Esophagus muscularis mucosa (tissue), 4 donors: ENCODE measurements at regions not wholly inside any gene's neighbourhood (a gene's known extent, or its start where the extent isn't known, plus 50 kb on each side); places are given as distances from the start of the nearest gene placed in this dataset.

Source experiments
- DNase-seq: peaks from one replicate; pipeline ENCODE4 v3.0.0-alpha.2; 2017; ENCODE audit errors: extremely low spot score
- H3K27ac ChIP-seq, 4 donors: fragments of 200-600 bp; sonication (generic); replicated peaks in 1 of 4; 1 replicate in 3 of 4; 2 replicates in 1 of 4; pipeline ENCODE4 v1.5.1; 2016 to 2019; ENCODE audit warnings: mild to moderate bottlenecking in 1 of 4
- H3K27me3 ChIP-seq, 4 donors: fragments of 200-600 bp; sonication (generic); one replicate each; pipeline versions ENCODE4 v1.5.1 to v1.6.0; 2016 to 2019
- H3K36me3 ChIP-seq, 4 donors: fragments of 200-600 bp; sonication (generic); one replicate each; pipeline ENCODE4 v1.5.1; 2016 to 2019
- H3K4me1 ChIP-seq, 4 donors: fragments of 200-600 bp; sonication (generic); one replicate each; pipeline ENCODE4 v1.5.1; 2016 to 2019
- H3K4me3 ChIP-seq, 4 donors: fragments of 200-600 bp; sonication (generic); 1 replicate in 2 of 4; 2 replicates in 2 of 4; pipeline ENCODE4 v1.5.1; 2016 to 2019; ENCODE audit warnings: mild to moderate bottlenecking in 4 of 4, moderate library complexity in 1 of 4
- H3K9me3 ChIP-seq, 4 donors: fragments of 200-600 bp; sonication (generic); 1 replicate in 3 of 4; 2 replicates in 1 of 4; pipeline ENCODE4 v1.5.1; 2016 to 2019
- CTCF ChIP-seq, 3 experiments: fragments of 200-600 bp in 2 of 3; fragments of 450-650 bp in 1 of 3; sonication (generic) in 2 of 3; IDR thresholded peaks; one replicate each; pipeline ENCODE4 v1.5.1; 2017 to 2019; ENCODE audit warnings: antibody characterized with exemption in 3 of 3, mild to moderate bottlenecking in 2 of 3, moderate library complexity in 1 of 3
- EP300 ChIP-seq: sonication (generic); formaldehyde crosslinking; IDR thresholded peaks from one replicate; pipeline ENCODE4 v1.6.1; 2017; ENCODE audit warnings: antibody characterized with exemption
- POLR2A ChIP-seq: fragments of 450-650 bp; IDR thresholded peaks from one replicate; pipeline ENCODE4 v1.6.1; 2017; ENCODE audit warnings: antibody characterized with exemption, moderate library complexity, mild to moderate bottlenecking, low read depth
- POLR2AphosphoS5 ChIP-seq, 2 donors: sonication (generic); formaldehyde crosslinking; IDR thresholded peaks; one replicate each; pipeline ENCODE4 v1.6.1; 2017; ENCODE audit warnings: antibody characterized with exemption in 2 of 2
- WGBS: methylation state at CpG from one replicate; pipeline ENCODE4 v1.1.5; 2018; 5-methylcytosine and 5-hydroxymethylcytosine counted together
- intact Hi-C: fragments of 100-400 bp; cut with DNase I; formaldehyde crosslinking; loops from one replicate; pipeline ENCODE4 v1.15.1; 2023

- Histone ChIP-seq H3K36me3 (no peaks in the 10 kb centered on the region), H3K4me3 (peak overlapping the region; percentile 24 to 34 (median 28)), H3K27me3 (no peaks in the 10 kb centered on the region), H3K9me3 (no peaks in the 10 kb centered on the region), H3K4me1 (peaks cover 95 to 97% (median 96%) of the 10 kb centered on the region in 4 donors), H3K27ac (peak overlapping the region; percentile 91 to 98 (median 98))
- TF ChIP-seq POLR2AphosphoS5 (IDR thresholded peaks at IDR 0.05) (peak in 1 of 2 donors; percentile 49), EP300 (no peak)
- peak; percentile 95 for DNase-seq
- WGBS = 19% methylated on average over 22 of the region's 26 CpGs
- intact Hi-C loops = loop anchor here (2.0 to 10.0 kb wide), 6 partner anchors 188 to 362 kb away; no protein-coding TSS in a partner anchor
These were observed 113.1 kb upstream of the IRF2BP2 start for GRCh38 chr1:234722904-234723720.

GRCh38 chr1:234722270-234722704 lies 112.3 kb upstream of the IRF2BP2 start:
- Histone ChIP-seq H3K27ac (peak overlapping the region; percentile 91 to 98 (median 98)), H3K4me1 (peaks cover 96 to 97% (median 96%) of the 10 kb centered on the region in 4 donors), H3K9me3 (no peaks in the 10 kb centered on the region), H3K4me3 (peak overlapping the region; percentile 8 to 33 (median 25)), H3K36me3 (no peaks in the 10 kb centered on the region), H3K27me3 (no peaks in the 10 kb centered on the region)
- TF ChIP-seq POLR2A = no peak
- no peak for DNase-seq
- intact Hi-C loops = loop anchor here (2.0 to 10.0 kb wide), 6 partner anchors 187 to 363 kb away; no protein-coding TSS in a partner anchor
- WGBS = 16% methylated on average over 9 of the region's 9 CpGs

- Histone ChIP-seq H3K9me3 (no peaks in the 10 kb centered on the region), H3K4me3 (peak overlapping the region; percentile 8 to 33 (median 25)), H3K36me3 (no peaks in the 10 kb centered on the region), H3K4me1 (peaks cover 96 to 97% (median 96%) of the 10 kb centered on the region in 4 donors), H3K27ac (peak overlapping the region; percentile 91 to 98 (median 98)), H3K27me3 (no peaks in the 10 kb centered on the region)
- TF ChIP-seq POLR2A (no peak), POLR2AphosphoS5 (IDR thresholded peaks at IDR 0.05) (peak in 1 of 2 donors; percentile 85), EP300 (peak; percentile 94), CTCF (IDR thresholded peaks at IDR 0.05) (no peak)
- DNase-seq = peak; percentile 94
- intact Hi-C loops = loop anchor here (2.0 to 10.0 kb wide), 6 partner anchors 187 to 363 kb away; no protein-coding TSS in a partner anchor
- WGBS = 22% methylated on average over 12 of the region's 12 CpGs
These were observed 111.7 kb upstream of the IRF2BP2 start for GRCh38 chr1:234721476-234722269.

GRCh38 chr1:234720709-234721441 lies 110.9 kb upstream of the IRF2BP2 start:
- Histone ChIP-seq H3K36me3 (no peaks in the 10 kb centered on the region), H3K27me3 (no peaks in the 10 kb centered on the region), H3K4me3 (peak overlapping the region in 1 of 4 donors; percentile 24), H3K4me1 (peaks cover 96 to 97% (median 96%) of the 10 kb centered on the region in 4 donors), H3K9me3 (no peaks in the 10 kb centered on the region), H3K27ac (peak overlapping the region; percentile 91 to 98 (median 98))
- no peak for TF ChIP-seq POLR2A
- no peak for TF ChIP-seq POLR2AphosphoS5 (IDR thresholded peaks at IDR 0.05)
- TF ChIP-seq CTCF (IDR thresholded peaks at IDR 0.05) = no peak
- no peak for TF ChIP-seq EP300
- no peak for DNase-seq
- intact Hi-C loops = loop anchor here (5.0 to 10.0 kb wide), 5 partner anchors 186 to 276 kb away; no protein-coding TSS in a partner anchor
- WGBS = 82% methylated on average over 15 of the region's 15 CpGs
